Neural cell (in vitro differentiated cells): ENCODE measurements at regions not wholly inside any gene's neighbourhood (a gene's known extent, or its start where the extent isn't known, plus 50 kb on each side); places are given as distances from the start of the nearest gene placed in this dataset.

ENCODE experiments used
- H2AFZ ChIP-seq: fragments of 200-600, 300-800 bp; sonication (generic), shearing (Covaris generic); 2 replicates; pipeline ENCODE4 v1.6.0; 2014; ENCODE audit warnings: low read depth, mild to moderate bottlenecking, antibody characterized with exemption, low read length, moderate library complexity
- H3F3A ChIP-seq: fragments of 200-600 bp; shearing (Covaris generic); 2 replicates; pipeline ENCODE4 v1.6.1; 2016; ENCODE audit warnings: mild to moderate bottlenecking, moderate library complexity, mixed read lengths, antibody characterized with exemption, low read length; ENCODE audit not compliant: insufficient read depth, poor library complexity, severe bottlenecking
- H3K27ac ChIP-seq: fragments of 200-600, 300-800 bp; sonication (generic), shearing (Covaris generic); 2 replicates; pipeline ENCODE4 v1.5.1; 2014; ENCODE audit warnings: mild to moderate bottlenecking, low read length, moderate library complexity
- H3K27me3 ChIP-seq: fragments of 300-800, 200-600 bp; sonication (generic), shearing (Covaris generic); 2 replicates; pipeline ENCODE4 v1.6.0; 2014; ENCODE audit warnings: mild to moderate bottlenecking, low read depth, low read length, moderate library complexity; ENCODE audit not compliant: insufficient read depth
- H3K36me3 ChIP-seq: fragments of 300-800, 200-600 bp; sonication (generic), shearing (Covaris generic); 2 replicates; pipeline ENCODE4 v1.5.1; 2014; ENCODE audit warnings: mild to moderate bottlenecking, antibody characterized with exemption, low read length, moderate library complexity; ENCODE audit not compliant: insufficient read depth
- H3K4me2 ChIP-seq: fragments of 300-800, 200-600 bp; sonication (generic), shearing (Covaris generic); 2 replicates; pipeline ENCODE4 v1.6.0; 2014; ENCODE audit warnings: mild to moderate bottlenecking, low read length
- H3K4me3 ChIP-seq: fragments of 300-800, 200-600 bp; sonication (generic), shearing (Covaris generic); 2 replicates; pipeline ENCODE4 v1.5.1; 2014; ENCODE audit warnings: mild to moderate bottlenecking, low read length, moderate library complexity
- H3K79me2 ChIP-seq: fragments of 200-600 bp; shearing (Covaris generic); replicated peaks from 2 replicates; pipeline ENCODE4 v1.6.0; 2014; ENCODE audit warnings: mild to moderate bottlenecking, low read length, moderate library complexity; ENCODE audit not compliant: insufficient read depth
- H3K9ac ChIP-seq: fragments of 300-800, 200-600 bp; sonication (generic), shearing (Covaris generic); 2 replicates; pipeline ENCODE4 v1.6.1; 2016; ENCODE audit warnings: mild to moderate bottlenecking, low read length, mixed read lengths
- H3K9me2 ChIP-seq: fragments of 200-600 bp; shearing (Covaris generic); 2 replicates; pipeline ENCODE4 v1.6.1; 2016; ENCODE audit warnings: mild to moderate bottlenecking, low read length, mixed read lengths; ENCODE audit not compliant: insufficient read depth
- H3K9me3 ChIP-seq: fragments of 200-600, 300-800 bp; sonication (generic), shearing (Covaris generic); 2 replicates; pipeline ENCODE4 v1.6.1; 2016; ENCODE audit warnings: mild to moderate bottlenecking, mixed run types, low read length, moderate library complexity, mixed read lengths
- H4K20me1 ChIP-seq: fragments of 200-600 bp; shearing (Covaris generic); 2 replicates; pipeline ENCODE4 v1.6.1; 2016; ENCODE audit warnings: mild to moderate bottlenecking, mixed run types; ENCODE audit not compliant: insufficient read depth
- CTCF ChIP-seq: fragments of 450-650 bp; IDR thresholded peaks from 2 replicates; pipeline ENCODE4 v1.5.1; 2014; ENCODE audit warnings: antibody characterized with exemption, mild to moderate bottlenecking, moderate library complexity; ENCODE audit not compliant: poor library complexity, severe bottlenecking
- EP300 ChIP-seq: fragments of 450-650 bp; conservative IDR thresholded peaks from 2 replicates; pipeline ENCODE4 v1.6.1; 2014; ENCODE audit warnings: antibody characterized with exemption, mild to moderate bottlenecking, moderate library complexity; ENCODE audit not compliant: poor library complexity, severe bottlenecking
- EZH2 ChIP-seq: fragments of 200-600, 300-800 bp; shearing (Covaris generic), sonication (generic); IDR thresholded peaks from 2 replicates; pipeline ENCODE4 v1.6.1; 2014; ENCODE audit warnings: antibody characterized with exemption, low read length, borderline replicate concordance, mild to moderate bottlenecking; ENCODE audit not compliant: insufficient read depth, poor library complexity, severe bottlenecking
- MXI1 ChIP-seq: fragments of 450-650 bp; conservative IDR thresholded peaks from 2 replicates; pipeline ENCODE4 v1.6.1; 2014; ENCODE audit warnings: antibody characterized with exemption, mild to moderate bottlenecking; ENCODE audit not compliant: poor library complexity, severe bottlenecking
- POLR2AphosphoS5 ChIP-seq: IDR thresholded peaks from 2 replicates; pipeline ENCODE4 v1.6.1; 2012
- RAD21 ChIP-seq: fragments of 450-650 bp; conservative IDR thresholded peaks from 2 replicates; pipeline ENCODE4 v1.6.1; 2014; ENCODE audit warnings: antibody characterized with exemption, mild to moderate bottlenecking, moderate library complexity
- SMC3 ChIP-seq: fragments of 450-650 bp; conservative IDR thresholded peaks from 2 replicates; pipeline ENCODE4 v1.6.1; 2014; ENCODE audit warnings: antibody characterized with exemption, mild to moderate bottlenecking, moderate library complexity; ENCODE audit not compliant: poor library complexity
- TAF1 ChIP-seq: IDR thresholded peaks from 2 replicates; pipeline ENCODE4 v1.6.1; 2012; ENCODE audit warnings: low read depth
- TF ChIP-seq, protein P1 (sequence below): IDR thresholded peaks from 2 replicates; pipeline ENCODE4 v1.6.1; 2012; ENCODE audit warnings: borderline replicate concordance

- Histone ChIP-seq H3K27me3 (no peaks in the 10 kb centered on the region), H3F3A (no peaks in the 10 kb centered on the region), H3K27ac (no peak overlapping the region), H3K36me3 (no peaks in the 10 kb centered on the region), H3K4me3 (no peak overlapping the region), H3K9me3 (no peaks in the 10 kb centered on the region), H3K4me2 (no peak overlapping the region), H2AFZ (no peak overlapping the region), H3K9ac (no peak overlapping the region), H4K20me1 (no peaks in the 10 kb centered on the region), H3K79me2 (no peaks in the 10 kb centered on the region), H3K9me2 (no peaks in the 10 kb centered on the region)
- TF ChIP-seq SMC3: no peak
- no peak for TF ChIP-seq POLR2AphosphoS5
- TF ChIP-seq, protein P1, sequence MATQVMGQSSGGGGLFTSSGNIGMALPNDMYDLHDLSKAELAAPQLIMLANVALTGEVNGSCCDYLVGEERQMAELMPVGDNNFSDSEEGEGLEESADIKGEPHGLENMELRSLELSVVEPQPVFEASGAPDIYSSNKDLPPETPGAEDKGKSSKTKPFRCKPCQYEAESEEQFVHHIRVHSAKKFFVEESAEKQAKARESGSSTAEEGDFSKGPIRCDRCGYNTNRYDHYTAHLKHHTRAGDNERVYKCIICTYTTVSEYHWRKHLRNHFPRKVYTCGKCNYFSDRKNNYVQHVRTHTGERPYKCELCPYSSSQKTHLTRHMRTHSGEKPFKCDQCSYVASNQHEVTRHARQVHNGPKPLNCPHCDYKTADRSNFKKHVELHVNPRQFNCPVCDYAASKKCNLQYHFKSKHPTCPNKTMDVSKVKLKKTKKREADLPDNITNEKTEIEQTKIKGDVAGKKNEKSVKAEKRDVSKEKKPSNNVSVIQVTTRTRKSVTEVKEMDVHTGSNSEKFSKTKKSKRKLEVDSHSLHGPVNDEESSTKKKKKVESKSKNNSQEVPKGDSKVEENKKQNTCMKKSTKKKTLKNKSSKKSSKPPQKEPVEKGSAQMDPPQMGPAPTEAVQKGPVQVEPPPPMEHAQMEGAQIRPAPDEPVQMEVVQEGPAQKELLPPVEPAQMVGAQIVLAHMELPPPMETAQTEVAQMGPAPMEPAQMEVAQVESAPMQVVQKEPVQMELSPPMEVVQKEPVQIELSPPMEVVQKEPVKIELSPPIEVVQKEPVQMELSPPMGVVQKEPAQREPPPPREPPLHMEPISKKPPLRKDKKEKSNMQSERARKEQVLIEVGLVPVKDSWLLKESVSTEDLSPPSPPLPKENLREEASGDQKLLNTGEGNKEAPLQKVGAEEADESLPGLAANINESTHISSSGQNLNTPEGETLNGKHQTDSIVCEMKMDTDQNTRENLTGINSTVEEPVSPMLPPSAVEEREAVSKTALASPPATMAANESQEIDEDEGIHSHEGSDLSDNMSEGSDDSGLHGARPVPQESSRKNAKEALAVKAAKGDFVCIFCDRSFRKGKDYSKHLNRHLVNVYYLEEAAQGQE: no peak
- no peak for TF ChIP-seq MXI1
- no peak for TF ChIP-seq RAD21
- no peak for TF ChIP-seq CTCF
- no peak for TF ChIP-seq TAF1
- TF ChIP-seq EP300: no peak
- TF ChIP-seq EZH2: no peak
These were observed 174.1 kb downstream of the SLC6A15 start for GRCh38 chr12:84738481-84738972.

GRCh38 chr12:84732828-84733340, 179.7 kb downstream of the SLC6A15 start:
- TF ChIP-seq EP300: no peak
- TF ChIP-seq, protein P1: no peak
- TF ChIP-seq POLR2AphosphoS5: no peak
- Histone ChIP-seq H3F3A (no peaks in the 10 kb centered on the region), H4K20me1 (no peaks in the 10 kb centered on the region), H3K36me3 (no peaks in the 10 kb centered on the region), H3K9me3 (no peaks in the 10 kb centered on the region), H3K27ac (no peak overlapping the region), H3K9me2 (no peaks in the 10 kb centered on the region), H3K79me2 (no peaks in the 10 kb centered on the region), H3K9ac (no peak overlapping the region), H3K27me3 (no peaks in the 10 kb centered on the region), H3K4me2 (no peak overlapping the region), H3K4me3 (no peak overlapping the region), H2AFZ (no peak overlapping the region)
